Astrocyte (in vitro differentiated cells and primary cell): ENCODE measurements at regions not wholly inside any gene's neighbourhood (a gene's known extent, or its start where the extent isn't known, plus 50 kb on each side); places are given as distances from the start of the nearest gene placed in this dataset.

Experiments
- EZH2 ChIP-seq: IDR thresholded peaks from 2 replicates; pipeline ENCODE4 v1.6.1; 2012; ENCODE audit warnings: mild to moderate bottlenecking, low read length, inconsistent platforms; ENCODE audit not compliant: insufficient read depth
- TF ChIP-seq, protein P1 (sequence below): IDR thresholded peaks from 2 replicates; pipeline ENCODE4 v1.5.1; 2011; ENCODE audit warnings: low read depth, mild to moderate bottlenecking, inconsistent platforms, low read length, moderate library complexity; ENCODE audit not compliant: insufficient read depth

DNA sequence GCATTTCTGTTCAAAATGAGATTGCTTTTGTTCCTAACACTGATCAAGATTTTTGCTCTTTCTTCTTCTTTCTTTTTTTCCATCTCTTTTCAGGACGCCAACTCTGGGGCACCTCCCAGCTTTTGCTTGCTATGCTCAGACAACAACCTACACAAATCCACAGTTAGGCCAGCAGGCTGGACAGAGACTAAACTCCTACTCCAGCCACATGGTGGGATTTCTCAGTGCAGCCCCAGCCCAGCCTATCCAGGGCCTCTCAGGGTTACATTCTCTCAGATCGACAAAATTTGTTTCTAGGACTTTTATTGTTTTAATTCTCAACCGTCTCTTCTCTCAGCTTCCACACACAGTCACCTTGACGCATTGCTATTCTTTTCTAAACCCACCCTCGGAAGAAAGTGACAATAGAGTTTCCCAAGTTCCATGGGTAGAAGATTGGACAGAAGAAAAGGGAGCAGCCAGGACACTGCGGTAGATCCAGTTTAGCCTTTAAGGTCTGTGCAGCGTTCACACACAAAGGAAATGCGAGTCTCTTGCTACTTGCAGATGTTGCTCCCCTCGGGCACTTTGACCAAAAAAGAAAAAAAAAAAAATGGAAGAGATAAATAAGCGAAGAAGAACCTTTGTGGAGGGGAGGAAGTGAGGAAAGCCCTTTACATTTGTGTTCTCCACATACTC is 588.6 kb upstream of the GRAMD2B start:
- TF ChIP-seq, protein P1, sequence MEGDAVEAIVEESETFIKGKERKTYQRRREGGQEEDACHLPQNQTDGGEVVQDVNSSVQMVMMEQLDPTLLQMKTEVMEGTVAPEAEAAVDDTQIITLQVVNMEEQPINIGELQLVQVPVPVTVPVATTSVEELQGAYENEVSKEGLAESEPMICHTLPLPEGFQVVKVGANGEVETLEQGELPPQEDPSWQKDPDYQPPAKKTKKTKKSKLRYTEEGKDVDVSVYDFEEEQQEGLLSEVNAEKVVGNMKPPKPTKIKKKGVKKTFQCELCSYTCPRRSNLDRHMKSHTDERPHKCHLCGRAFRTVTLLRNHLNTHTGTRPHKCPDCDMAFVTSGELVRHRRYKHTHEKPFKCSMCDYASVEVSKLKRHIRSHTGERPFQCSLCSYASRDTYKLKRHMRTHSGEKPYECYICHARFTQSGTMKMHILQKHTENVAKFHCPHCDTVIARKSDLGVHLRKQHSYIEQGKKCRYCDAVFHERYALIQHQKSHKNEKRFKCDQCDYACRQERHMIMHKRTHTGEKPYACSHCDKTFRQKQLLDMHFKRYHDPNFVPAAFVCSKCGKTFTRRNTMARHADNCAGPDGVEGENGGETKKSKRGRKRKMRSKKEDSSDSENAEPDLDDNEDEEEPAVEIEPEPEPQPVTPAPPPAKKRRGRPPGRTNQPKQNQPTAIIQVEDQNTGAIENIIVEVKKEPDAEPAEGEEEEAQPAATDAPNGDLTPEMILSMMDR: no peak
- no peak for TF ChIP-seq EZH2
